Progenitor cell of endocrine pancreas (in vitro differentiated cells): ENCODE measurements at regions not wholly inside any gene's neighbourhood (a gene's known extent, or its start where the extent isn't known, plus 50 kb on each side); places are given as distances from the start of the nearest gene placed in this dataset.
"Not testable (repeated sequence)": the region's sequence is repeated elsewhere in the genome, so short reads cannot be mapped to it uniquely, and the experiment has no call there.

ENCODE experiments used
- DNase-seq: peaks from one replicate; pipeline ENCODE4 v3.0.0; 2021; ENCODE audit warnings: low spot score; ENCODE audit not compliant: unreplicated experiment
- H3K27ac Mint-ChIP-seq: 2 replicates; pipeline ENCODE4 v1.8.0; 2021; ENCODE audit warnings: mild to moderate bottlenecking, moderate library complexity, mixed read lengths
- H3K27me3 Mint-ChIP-seq: 2 replicates; pipeline ENCODE4 v1.8.0; 2021; ENCODE audit warnings: mixed read lengths
- H3K36me3 Mint-ChIP-seq: 2 replicates; pipeline ENCODE4 v1.8.0; 2022; ENCODE audit warnings: mixed read lengths; ENCODE audit not compliant: insufficient read depth
- H3K4me1 Mint-ChIP-seq: 2 replicates; pipeline ENCODE4 v1.8.0; 2021; ENCODE audit warnings: low read depth, mixed read lengths
- H3K4me3 Mint-ChIP-seq: 2 replicates; pipeline ENCODE4 v1.8.0; 2021; ENCODE audit warnings: low read depth, mild to moderate bottlenecking, moderate library complexity, mixed read lengths
- H3K9me3 Mint-ChIP-seq: 2 replicates; pipeline ENCODE4 v1.8.0; 2021; ENCODE audit warnings: low read depth, mixed read lengths
- TF ChIP-seq, protein P1 (sequence below): fragments of 200-600 bp; sonication (generic); IDR thresholded peaks from one replicate; pipeline ENCODE4 v1.5.0; 2021; ENCODE audit warnings: antibody characterized with exemption, mild to moderate bottlenecking; ENCODE audit not compliant: unreplicated experiment

DNA sequence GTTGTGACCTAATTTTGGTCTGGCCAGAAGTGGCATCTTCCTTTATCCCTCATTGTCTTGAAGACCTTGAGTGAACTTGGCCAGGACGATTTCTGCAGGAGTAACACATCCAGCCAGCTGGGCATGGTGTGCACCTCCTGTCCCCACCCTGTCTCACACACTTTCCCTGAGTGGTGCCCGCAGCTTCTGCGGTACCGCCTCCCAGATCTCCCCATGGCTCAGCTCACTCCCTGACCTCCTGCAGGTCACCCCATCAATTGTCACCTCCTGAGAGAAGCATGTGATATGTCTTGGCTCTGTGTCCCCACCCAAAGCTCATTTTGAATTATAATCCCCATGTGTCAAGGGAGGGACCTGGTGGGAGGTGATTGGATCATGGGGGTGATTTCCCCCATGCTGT, 50.2 kb upstream of the TP53I11 start:
- no peaks in the 10 kb centered on the region for H3K9me3 Mint-ChIP-seq
- H3K4me3 Mint-ChIP-seq, result no peak overlapping the region
- DNase-seq, result no peak
- H3K27ac Mint-ChIP-seq, result no peak overlapping the region
- H3K27me3 Mint-ChIP-seq, result peaks cover 8% of the 10 kb centered on the region
- TF ChIP-seq, protein P1, sequence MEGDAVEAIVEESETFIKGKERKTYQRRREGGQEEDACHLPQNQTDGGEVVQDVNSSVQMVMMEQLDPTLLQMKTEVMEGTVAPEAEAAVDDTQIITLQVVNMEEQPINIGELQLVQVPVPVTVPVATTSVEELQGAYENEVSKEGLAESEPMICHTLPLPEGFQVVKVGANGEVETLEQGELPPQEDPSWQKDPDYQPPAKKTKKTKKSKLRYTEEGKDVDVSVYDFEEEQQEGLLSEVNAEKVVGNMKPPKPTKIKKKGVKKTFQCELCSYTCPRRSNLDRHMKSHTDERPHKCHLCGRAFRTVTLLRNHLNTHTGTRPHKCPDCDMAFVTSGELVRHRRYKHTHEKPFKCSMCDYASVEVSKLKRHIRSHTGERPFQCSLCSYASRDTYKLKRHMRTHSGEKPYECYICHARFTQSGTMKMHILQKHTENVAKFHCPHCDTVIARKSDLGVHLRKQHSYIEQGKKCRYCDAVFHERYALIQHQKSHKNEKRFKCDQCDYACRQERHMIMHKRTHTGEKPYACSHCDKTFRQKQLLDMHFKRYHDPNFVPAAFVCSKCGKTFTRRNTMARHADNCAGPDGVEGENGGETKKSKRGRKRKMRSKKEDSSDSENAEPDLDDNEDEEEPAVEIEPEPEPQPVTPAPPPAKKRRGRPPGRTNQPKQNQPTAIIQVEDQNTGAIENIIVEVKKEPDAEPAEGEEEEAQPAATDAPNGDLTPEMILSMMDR, result no peak
- H3K36me3 Mint-ChIP-seq, result no peaks in the 10 kb centered on the region
- H3K4me1 Mint-ChIP-seq, result peaks cover 5% of the 10 kb centered on the region

DNA sequence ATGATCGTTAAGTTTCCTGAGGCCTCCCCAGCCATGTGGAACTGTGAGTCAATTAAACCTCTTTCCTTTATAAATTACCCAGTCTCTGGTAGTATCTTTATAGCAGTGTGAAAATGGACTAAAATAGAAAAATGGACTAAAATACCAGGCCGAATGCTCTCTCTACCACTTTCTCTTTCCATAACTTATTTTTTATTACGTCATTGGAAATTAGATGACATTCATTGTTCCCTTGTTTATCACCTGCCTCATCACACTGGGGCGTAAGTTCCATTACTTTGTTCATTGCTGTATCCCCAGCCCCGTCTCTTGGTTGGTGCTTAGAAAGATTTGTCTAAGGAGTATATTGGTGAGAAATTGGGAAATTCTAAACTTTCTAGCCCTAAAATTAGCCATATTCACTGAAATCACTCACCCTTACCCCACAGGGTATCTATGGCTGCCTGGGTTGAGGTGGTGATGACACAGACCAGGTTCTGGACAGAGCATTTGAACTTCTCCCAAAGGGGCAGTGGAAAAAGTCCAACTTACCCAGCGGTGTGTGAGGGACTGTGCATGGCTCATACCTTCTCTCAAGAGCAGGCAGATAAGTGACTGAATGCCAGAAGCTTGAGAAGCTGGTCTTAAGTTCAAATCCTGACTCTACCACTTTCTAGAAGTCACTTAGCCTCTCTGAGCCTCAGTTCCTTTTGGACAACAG, 50.9 kb upstream of the TP53I11 start:
- H3K27me3 Mint-ChIP-seq, result peaks cover 8% of the 10 kb centered on the region

DNA sequence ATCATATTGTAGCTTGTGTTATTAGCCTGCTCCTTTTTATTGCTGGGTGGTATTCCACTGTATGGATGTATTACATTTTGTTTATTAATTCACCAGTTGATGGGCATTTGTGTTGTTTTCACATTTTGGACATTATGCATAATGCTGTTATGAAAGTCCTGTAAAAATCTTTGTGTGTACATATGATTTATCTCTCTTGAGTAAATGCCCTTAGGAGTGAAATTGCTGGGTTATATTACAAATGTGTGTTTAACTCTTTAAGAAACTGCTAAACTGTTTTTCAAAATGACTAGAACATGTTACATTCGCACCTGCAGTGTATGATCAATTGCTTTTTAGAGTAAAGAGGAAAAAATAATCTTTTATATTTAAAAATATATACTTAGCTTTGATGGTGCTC, 54.4 kb upstream of the TP53I11 start:
- Mint-ChIP-seq H3K27ac (no peak overlapping the region), H3K36me3 (no peaks in the 10 kb centered on the region), H3K4me3 (no peak overlapping the region), H3K9me3 (no peaks in the 10 kb centered on the region), H3K4me1 (no peaks in the 10 kb centered on the region), H3K27me3 (peaks cover 21% of the 10 kb centered on the region)
- TF ChIP-seq, protein P1, result no peak
- DNase-seq, result no peak

More for the DNA sequence above, 50.9 kb upstream of the TP53I11 start:
- Mint-ChIP-seq H3K9me3 (no peaks in the 10 kb centered on the region), H3K27ac (no peak overlapping the region), H3K36me3 (no peaks in the 10 kb centered on the region), H3K4me1 (peaks cover 5% of the 10 kb centered on the region), H3K4me3 (no peak overlapping the region)
- no peak for DNase-seq
- TF ChIP-seq, protein P1, result no peak

DNA sequence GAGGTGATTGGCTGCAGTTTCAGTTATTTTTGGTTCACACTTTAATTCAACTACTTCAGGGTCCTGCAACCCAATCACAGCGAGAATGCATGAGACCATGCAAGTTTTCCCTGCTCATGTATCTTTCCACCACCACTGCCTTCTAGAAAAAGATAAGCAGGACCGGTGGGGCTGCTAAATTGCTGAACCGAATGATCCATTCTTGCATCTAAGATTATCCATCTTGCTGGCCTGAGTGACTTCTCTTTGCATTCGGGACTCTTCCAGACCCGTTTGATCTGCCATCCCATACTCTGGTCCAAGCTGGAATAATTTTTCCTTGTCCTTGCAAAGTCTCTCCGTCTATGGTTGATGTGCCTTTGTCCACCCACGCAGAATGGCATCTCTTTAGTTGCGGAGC, 56.3 kb upstream of the TP53I11 start:
- TF ChIP-seq, protein P1, result no peak
- no peak for DNase-seq
- no peaks in the 10 kb centered on the region for H3K4me1 Mint-ChIP-seq
- H3K4me3 Mint-ChIP-seq, result no peak overlapping the region
- no peaks in the 10 kb centered on the region for H3K9me3 Mint-ChIP-seq
- H3K27me3 Mint-ChIP-seq, result peaks cover 16% of the 10 kb centered on the region
- H3K27ac Mint-ChIP-seq, result no peak overlapping the region
- no peaks in the 10 kb centered on the region for H3K36me3 Mint-ChIP-seq

DNA sequence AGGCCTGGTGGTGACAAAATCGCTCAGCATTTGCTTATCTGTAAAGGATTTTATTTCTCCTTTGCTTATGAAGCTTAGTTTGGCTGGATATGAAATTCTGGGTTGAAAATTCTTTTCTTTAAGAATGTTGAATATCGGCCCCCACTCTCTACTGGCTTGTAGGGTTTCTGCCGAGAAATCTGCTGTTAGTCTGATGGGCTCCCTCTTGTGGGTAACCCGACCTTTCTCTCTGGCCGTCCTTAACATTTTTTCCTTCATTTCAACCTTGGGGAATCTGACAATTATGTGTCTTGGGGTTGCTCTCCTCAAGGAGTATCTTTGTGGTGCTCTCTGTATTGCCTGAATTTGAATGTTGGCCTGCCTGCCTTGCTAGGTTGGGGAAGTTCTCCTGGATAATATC, 65.3 kb upstream of the TP53I11 start:
- not testable (repeated sequence) for H3K4me1 Mint-ChIP-seq, H3K27ac Mint-ChIP-seq, H3K4me3 Mint-ChIP-seq, H3K36me3 Mint-ChIP-seq, DNase-seq
- peaks cover 20% of the 10 kb centered on the region for H3K9me3 Mint-ChIP-seq
- H3K27me3 Mint-ChIP-seq, result peaks cover 20% of the 10 kb centered on the region

DNA sequence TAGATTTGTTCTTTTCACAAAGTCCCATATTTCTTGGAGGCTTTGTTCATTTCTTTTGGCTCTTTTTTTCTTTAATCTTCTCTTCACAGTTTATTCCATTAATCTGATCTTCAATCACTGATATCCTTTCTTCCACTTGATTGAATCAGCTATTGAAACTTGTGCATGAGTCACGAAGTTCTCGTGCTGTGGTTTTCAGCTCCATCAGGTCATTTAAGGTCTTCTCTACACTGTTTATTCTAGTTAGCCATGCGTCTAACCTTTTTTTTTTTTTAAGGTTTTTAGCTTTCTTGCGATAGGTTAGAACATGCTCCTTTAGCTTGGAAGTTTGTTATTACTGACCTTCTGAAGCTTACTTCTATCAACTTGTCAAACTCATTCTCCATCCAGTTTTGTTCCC, 65.8 kb upstream of the TP53I11 start:
- not testable (repeated sequence) for H3K36me3 Mint-ChIP-seq, H3K4me1 Mint-ChIP-seq, H3K4me3 Mint-ChIP-seq, DNase-seq, H3K27ac Mint-ChIP-seq
- H3K9me3 Mint-ChIP-seq, result peaks cover 20% of the 10 kb centered on the region
- peaks cover 20% of the 10 kb centered on the region for H3K27me3 Mint-ChIP-seq
